BE2C (cell line): ENCODE measurements at regions not wholly inside any gene's neighbourhood (a gene's known extent, or its start where the extent isn't known, plus 50 kb on each side); places are given as distances from the start of the nearest gene placed in this dataset.

Experiments used
- DNase-seq: peaks from one replicate; pipeline ENCODE4 v3.0.0-alpha.2; 2020
- H3K27me3 ChIP-seq: fragments of 250-450 bp; sonication (Bioruptor Pico); 2 replicates; pipeline ENCODE4 v1.5.1; 2020; ENCODE audit warnings: mild to moderate bottlenecking
- H3K36me3 ChIP-seq: fragments of 250-450 bp; sonication (Bioruptor Pico); 2 replicates; pipeline ENCODE4 v1.5.1; 2020; ENCODE audit warnings: mild to moderate bottlenecking
- H3K4me1 ChIP-seq: fragments of 250-450 bp; sonication (Bioruptor Pico); 2 replicates; pipeline ENCODE4 v1.5.1; 2020
- H3K4me3 ChIP-seq: 2 replicates; pipeline ENCODE4 v1.5.1; 2011; ENCODE audit warnings: low read depth, low read length
- H3K9me3 ChIP-seq: fragments of 250-450 bp; sonication (Bioruptor Pico); 2 replicates; pipeline ENCODE4 v1.5.1; 2020
- TF ChIP-seq, protein P1 (sequence below): IDR thresholded peaks from 2 replicates; pipeline ENCODE4 v1.5.1; 2012; ENCODE audit warnings: mild to moderate bottlenecking, low read depth, low read length

- Histone ChIP-seq H3K36me3 (no peaks in the 10 kb centered on the region), H3K27me3 (no peaks in the 10 kb centered on the region), H3K9me3 (no peaks in the 10 kb centered on the region), H3K4me3 (no peak overlapping the region), H3K4me1 (peaks cover 18% of the 10 kb centered on the region)
- no peak for DNase-seq
- TF ChIP-seq, protein P1, sequence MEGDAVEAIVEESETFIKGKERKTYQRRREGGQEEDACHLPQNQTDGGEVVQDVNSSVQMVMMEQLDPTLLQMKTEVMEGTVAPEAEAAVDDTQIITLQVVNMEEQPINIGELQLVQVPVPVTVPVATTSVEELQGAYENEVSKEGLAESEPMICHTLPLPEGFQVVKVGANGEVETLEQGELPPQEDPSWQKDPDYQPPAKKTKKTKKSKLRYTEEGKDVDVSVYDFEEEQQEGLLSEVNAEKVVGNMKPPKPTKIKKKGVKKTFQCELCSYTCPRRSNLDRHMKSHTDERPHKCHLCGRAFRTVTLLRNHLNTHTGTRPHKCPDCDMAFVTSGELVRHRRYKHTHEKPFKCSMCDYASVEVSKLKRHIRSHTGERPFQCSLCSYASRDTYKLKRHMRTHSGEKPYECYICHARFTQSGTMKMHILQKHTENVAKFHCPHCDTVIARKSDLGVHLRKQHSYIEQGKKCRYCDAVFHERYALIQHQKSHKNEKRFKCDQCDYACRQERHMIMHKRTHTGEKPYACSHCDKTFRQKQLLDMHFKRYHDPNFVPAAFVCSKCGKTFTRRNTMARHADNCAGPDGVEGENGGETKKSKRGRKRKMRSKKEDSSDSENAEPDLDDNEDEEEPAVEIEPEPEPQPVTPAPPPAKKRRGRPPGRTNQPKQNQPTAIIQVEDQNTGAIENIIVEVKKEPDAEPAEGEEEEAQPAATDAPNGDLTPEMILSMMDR = no peak
Observed at GRCh38 chr11:120004723-120005122, 133.2 kb downstream of the TRIM29 start.

GRCh38 chr11:120001178-120002090 is 136.5 kb downstream of the TRIM29 start:
- Histone ChIP-seq H3K4me3 (no peak overlapping the region), H3K27me3 (no peaks in the 10 kb centered on the region), H3K4me1 (peaks cover 20% of the 10 kb centered on the region), H3K36me3 (no peaks in the 10 kb centered on the region), H3K9me3 (no peaks in the 10 kb centered on the region)
- peak; percentile 56 for DNase-seq
- TF ChIP-seq, protein P1 = 0 out of 2 replicates have a peak, but pooled peaks have one; percentile 6

DNA sequence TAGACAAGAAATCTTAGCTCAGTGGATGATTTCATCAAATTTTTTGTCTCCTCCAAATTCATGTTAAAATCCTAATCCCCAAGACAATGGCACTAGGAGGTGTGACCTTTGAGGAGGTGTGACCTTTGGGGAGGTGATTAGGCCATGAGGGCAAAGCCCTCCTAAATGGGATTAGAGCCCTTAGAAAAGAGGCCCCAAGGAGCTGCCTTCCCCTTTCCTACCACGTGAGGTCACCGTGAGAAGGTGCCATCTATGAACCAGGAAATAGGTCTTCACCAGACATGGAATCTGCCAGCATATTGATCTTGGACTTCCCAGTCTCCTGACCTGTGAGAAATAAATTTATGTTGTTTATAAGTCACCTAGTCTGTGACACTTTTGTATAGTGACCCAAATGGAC is 138.7 kb downstream of the TRIM29 start:
- TF ChIP-seq, protein P1 = peak; percentile 49
- no peak for DNase-seq
- H3K27me3 ChIP-seq = no peaks in the 10 kb centered on the region

GRCh38 chr11:119996556-119996955 is 141.4 kb downstream of the TRIM29 start:
- Histone ChIP-seq H3K4me3 (no peak overlapping the region), H3K27me3 (no peaks in the 10 kb centered on the region), H3K9me3 (no peaks in the 10 kb centered on the region), H3K36me3 (no peaks in the 10 kb centered on the region), H3K4me1 (peaks cover 32% of the 10 kb centered on the region)
- TF ChIP-seq, protein P1 = no peak
- no peak for DNase-seq

More for the DNA sequence above, 138.7 kb downstream of the TRIM29 start:
- Histone ChIP-seq H3K4me1 (peaks cover 32% of the 10 kb centered on the region), H3K4me3 (no peak overlapping the region), H3K9me3 (no peaks in the 10 kb centered on the region), H3K36me3 (no peaks in the 10 kb centered on the region)

DNA sequence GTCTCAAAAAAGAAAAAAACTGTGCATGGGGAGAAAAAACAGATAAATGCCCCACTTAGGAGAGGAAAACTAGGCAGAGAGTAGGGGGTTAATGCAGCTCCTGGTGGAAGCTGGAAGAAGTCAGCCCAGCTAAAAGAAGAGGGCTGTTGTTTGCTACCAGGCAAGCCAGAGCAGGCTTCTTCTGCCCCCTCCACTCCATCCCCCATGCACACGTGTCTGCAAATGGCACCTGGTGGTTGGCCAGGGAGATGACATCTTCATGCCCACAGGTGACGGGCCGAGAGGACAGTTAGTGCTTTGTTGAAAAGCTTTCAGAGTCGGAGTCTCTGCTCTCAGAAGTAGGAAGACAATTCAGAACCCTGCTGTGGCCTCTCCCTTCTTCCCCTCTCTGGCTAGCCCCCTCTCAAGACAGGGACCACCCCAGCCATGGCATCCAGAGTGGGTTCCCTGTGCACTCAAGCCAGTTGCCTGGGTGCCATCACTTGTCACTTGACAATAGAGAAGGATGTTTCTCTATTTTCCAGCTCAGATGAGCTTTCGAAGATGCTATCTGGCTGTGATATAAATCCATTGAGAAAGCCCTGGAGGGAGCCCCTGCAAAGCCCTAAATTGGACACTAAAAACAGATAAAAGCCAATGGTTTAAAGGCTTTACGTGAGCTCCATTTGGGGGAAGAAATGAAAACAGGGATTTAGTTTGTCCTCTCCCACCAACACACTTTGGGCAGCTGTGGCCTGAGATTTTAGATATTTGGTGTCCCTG is 142.0 kb downstream of the TRIM29 start:
- DNase-seq = no peak
- TF ChIP-seq, protein P1 = no peak; the same call in 1 of the 2 replicates
- Histone ChIP-seq H3K9me3 (no peaks in the 10 kb centered on the region), H3K36me3 (no peaks in the 10 kb centered on the region), H3K4me1 (peaks cover 30% of the 10 kb centered on the region), H3K4me3 (no peak overlapping the region), H3K27me3 (no peaks in the 10 kb centered on the region)
